Tibial nerve (tissue), 3 donors: ENCODE measurements at regions not wholly inside any gene's neighbourhood (a gene's known extent, or its start where the extent isn't known, plus 50 kb on each side); places are given as distances from the start of the nearest gene placed in this dataset.

Experiments
- CTCF ChIP-seq, 5 experiments: fragments of 200-600 bp in 3 of 5; fragments of 450-650 bp in 2 of 5; sonication (generic) in 3 of 5; IDR thresholded peaks; one replicate each; pipeline ENCODE4 v1.5.1; 2016 to 2019; ENCODE audit warnings: antibody characterized with exemption in 5 of 5, mild to moderate bottlenecking in 3 of 5, moderate library complexity in 2 of 5
- POLR2A ChIP-seq, 2 donors: fragments of 450-650 bp; IDR thresholded peaks; one replicate each; pipeline ENCODE4 v1.6.1; 2017; ENCODE audit warnings: antibody characterized with exemption in 2 of 2, mild to moderate bottlenecking in 2 of 2, moderate library complexity in 2 of 2

- TF ChIP-seq CTCF (IDR thresholded peaks at IDR 0.05) (no peak), POLR2A (IDR thresholded peaks at IDR 0.05) (no peak)
These were observed 61.2 kb upstream of the TRIM24 start for GRCh38 chr7:138398857-138399256.
